Epithelial cell of prostate (primary cell): ENCODE measurements at regions not wholly inside any gene's neighbourhood (a gene's known extent, or its start where the extent isn't known, plus 50 kb on each side); places are given as distances from the start of the nearest gene placed in this dataset.

ENCODE experiments used
- DNase-seq: peaks from one replicate; pipeline ENCODE4 v3.0.0-alpha.2; 2011; ENCODE audit warnings: low read depth, low spot score
- H3K27ac ChIP-seq: fragments of 450-650 bp; 2 replicates; pipeline ENCODE4 v1.5.1; 2017; ENCODE audit warnings: mild to moderate bottlenecking

- no peak for DNase-seq
- no peak overlapping the region for H3K27ac ChIP-seq
Observed at GRCh38 chr7:33661430-33662160, 243.7 kb upstream of the BMPER start.

GRCh38 chr7:33666531-33666930 is 238.8 kb upstream of the BMPER start:
- no peak for DNase-seq
- peak overlapping the region; percentile 16 for H3K27ac ChIP-seq

GRCh38 chr7:33667196-33667595 is 238.1 kb upstream of the BMPER start:
- peak overlapping the region; percentile 16 for H3K27ac ChIP-seq
- DNase-seq, result no peak

GRCh38 chr7:33669251-33669670 is 236.1 kb upstream of the BMPER start:
- DNase-seq, result peak; percentile 27
- H3K27ac ChIP-seq, result no peak overlapping the region

- no peak for DNase-seq
- H3K27ac ChIP-seq, result no peak overlapping the region
Observed at GRCh38 chr7:33671531-33672262, 233.6 kb upstream of the BMPER start.

GRCh38 chr7:33673029-33673700 is 232.2 kb upstream of the BMPER start:
- DNase-seq, result no peak
- H3K27ac ChIP-seq, result no peak overlapping the region

GRCh38 chr7:33674804-33675411 is 230.4 kb upstream of the BMPER start:
- no peak overlapping the region for H3K27ac ChIP-seq
- DNase-seq, result no peak

- H3K27ac ChIP-seq, result no peak overlapping the region
- no peak for DNase-seq
Observed at GRCh38 chr7:33677556-33677955, 227.8 kb upstream of the BMPER start.

- H3K27ac ChIP-seq, result no peak overlapping the region
- DNase-seq, result no peak
Observed at GRCh38 chr7:33678569-33679335, 226.6 kb upstream of the BMPER start.

GRCh38 chr7:33680682-33681081 is 224.7 kb upstream of the BMPER start:
- DNase-seq, result no peak
- no peak overlapping the region for H3K27ac ChIP-seq

- DNase-seq, result no peak
Observed at GRCh38 chr7:33685503-33685902, 219.8 kb upstream of the BMPER start.

GRCh38 chr7:33685981-33686683 is 219.2 kb upstream of the BMPER start:
- no peak overlapping the region for H3K27ac ChIP-seq
- no peak for DNase-seq

More at GRCh38 chr7:33685503-33685902, 219.8 kb upstream of the BMPER start:
- no peak overlapping the region for H3K27ac ChIP-seq

GRCh38 chr7:33687625-33688024 is 217.7 kb upstream of the BMPER start:
- H3K27ac ChIP-seq, result no peak overlapping the region
- DNase-seq, result no peak

GRCh38 chr7:33691180-33691579 is 214.2 kb upstream of the BMPER start:
- H3K27ac ChIP-seq, result no peak overlapping the region
- no peak for DNase-seq

- no peak for DNase-seq
Observed at GRCh38 chr7:33692956-33693355, 212.4 kb upstream of the BMPER start.

GRCh38 chr7:33694006-33694405 is 211.3 kb upstream of the BMPER start:
- no peak for DNase-seq
- H3K27ac ChIP-seq, result no peak overlapping the region

More at GRCh38 chr7:33692956-33693355, 212.4 kb upstream of the BMPER start:
- H3K27ac ChIP-seq, result no peak overlapping the region

GRCh38 chr7:33697616-33698015 is 207.7 kb upstream of the BMPER start:
- no peak for DNase-seq
- no peak overlapping the region for H3K27ac ChIP-seq

- no peak overlapping the region for H3K27ac ChIP-seq
- DNase-seq, result no peak
Observed at GRCh38 chr7:33698041-33698440, 207.3 kb upstream of the BMPER start.

- no peak overlapping the region for H3K27ac ChIP-seq
- DNase-seq, result no peak
Observed at GRCh38 chr7:33698692-33699128, 206.6 kb upstream of the BMPER start.
